DMS114 treated with DMSO at 0.1 percent for 48 hours (cell line): ENCODE measurements at regions not wholly inside any gene's neighbourhood (a gene's known extent, or its start where the extent isn't known, plus 50 kb on each side); places are given as distances from the start of the nearest gene placed in this dataset.
"Not testable (repeated sequence)": the region's sequence is repeated elsewhere in the genome, so short reads cannot be mapped to it uniquely, and the experiment has no call there.

Experiments
- DNase-seq: peaks from one replicate; lab custom pipeline; 2025; ENCODE audit not compliant: unreplicated experiment; lab: John Stamatoyannopoulos, UW

DNA sequence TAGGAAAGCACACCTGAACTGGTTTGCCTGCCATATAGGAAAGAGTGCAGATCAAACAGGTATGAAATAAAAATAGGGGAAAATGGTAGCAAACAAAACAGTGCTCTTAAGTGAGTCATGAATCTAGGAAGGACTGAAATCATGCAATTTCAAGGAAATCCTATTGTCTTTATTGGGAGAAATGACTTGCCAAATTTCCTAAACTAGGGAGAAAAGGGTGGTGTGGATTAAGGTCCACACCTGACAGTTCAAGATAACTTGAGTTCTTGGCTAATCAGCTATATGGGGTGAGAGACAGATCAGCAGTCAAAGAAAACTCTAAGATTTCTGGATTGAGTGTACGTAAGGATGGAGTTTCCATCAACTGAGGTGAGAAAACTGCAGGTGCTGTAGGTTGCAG is 101.1 kb downstream of the PRKAB2 start:
- no peak for DNase-seq

DNA sequence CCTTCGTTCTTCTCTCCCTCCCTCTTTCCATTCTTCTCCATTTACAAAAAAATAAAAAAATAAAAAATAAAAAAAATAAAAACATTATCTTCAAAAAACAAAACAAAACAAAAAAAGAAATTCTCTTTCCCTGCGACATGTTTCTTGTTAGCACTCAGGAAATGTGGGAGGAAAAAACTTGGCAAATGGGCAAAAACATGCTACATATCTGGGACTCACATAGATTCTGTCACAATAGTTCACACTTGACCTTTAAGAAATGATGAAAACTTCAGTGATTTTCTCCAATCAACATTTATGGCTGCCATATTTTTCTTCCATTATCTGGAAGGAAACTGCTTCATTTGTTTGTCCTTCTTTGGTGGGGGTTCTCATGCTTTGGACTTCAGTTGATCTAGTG is 109.3 kb downstream of the PRKAB2 start:
- DNase-seq: no peak

DNA sequence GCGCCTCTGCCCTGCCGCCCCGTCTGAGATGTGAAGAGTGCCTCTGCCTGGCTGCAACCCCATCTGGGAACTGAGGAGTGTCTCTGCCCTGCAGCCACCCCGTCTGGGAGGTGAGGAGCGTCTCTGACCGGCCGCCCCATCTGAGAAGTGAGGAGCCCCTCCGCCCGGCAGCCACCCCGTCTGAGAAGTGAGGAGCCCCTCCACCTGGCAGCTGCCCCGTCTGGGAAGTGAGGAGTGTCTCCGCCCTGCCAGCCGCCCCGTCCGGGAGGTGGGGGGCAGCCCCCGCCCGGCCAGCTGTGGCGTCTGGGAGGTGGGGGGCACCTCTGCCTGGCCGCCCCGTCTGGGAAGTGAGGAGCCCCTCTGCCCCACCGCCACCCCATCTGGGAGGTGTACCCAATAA is 110.4 kb downstream of the PRKAB2 start:
- DNase-seq: not testable (repeated sequence)

DNA sequence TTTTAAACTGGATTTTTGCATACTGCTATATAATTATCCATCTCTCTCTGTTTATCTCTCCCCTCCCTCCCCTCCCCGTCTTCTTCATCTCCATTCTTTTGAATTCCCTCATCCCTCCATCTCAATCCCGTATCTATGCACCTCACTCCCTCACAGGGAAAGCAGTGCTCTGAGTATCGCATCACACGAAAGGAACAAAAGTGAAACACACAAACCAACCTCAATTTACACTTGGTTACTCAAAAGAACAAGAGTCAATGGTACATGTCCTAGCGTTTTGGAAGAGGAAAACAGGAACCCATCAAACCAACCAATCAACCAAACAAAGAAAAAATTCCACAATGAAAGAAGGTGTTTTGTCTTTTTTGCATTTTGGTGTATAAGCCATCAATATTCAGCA is 115.1 kb downstream of the NBPF12 start:
- no peak for DNase-seq

DNA sequence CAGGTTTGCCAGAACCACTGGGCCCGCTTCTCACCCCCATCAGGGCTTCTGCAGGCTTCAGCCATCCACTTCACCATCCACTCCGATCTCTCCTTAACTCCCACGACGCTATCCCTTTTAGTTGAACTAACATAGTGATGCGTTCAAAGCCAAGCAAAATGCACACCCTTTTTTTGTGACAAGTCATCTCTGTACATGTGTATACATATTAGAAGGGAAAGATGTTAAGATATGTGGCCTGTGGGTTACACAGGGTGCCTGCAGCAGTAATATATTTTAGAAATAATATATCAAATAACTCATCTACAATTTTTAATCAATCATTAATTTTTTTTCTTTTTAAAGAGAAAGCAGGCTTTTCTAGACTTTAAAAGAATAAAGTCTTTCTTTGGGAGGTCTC is 114.6 kb downstream of the NBPF12 start:
- no peak for DNase-seq

DNA sequence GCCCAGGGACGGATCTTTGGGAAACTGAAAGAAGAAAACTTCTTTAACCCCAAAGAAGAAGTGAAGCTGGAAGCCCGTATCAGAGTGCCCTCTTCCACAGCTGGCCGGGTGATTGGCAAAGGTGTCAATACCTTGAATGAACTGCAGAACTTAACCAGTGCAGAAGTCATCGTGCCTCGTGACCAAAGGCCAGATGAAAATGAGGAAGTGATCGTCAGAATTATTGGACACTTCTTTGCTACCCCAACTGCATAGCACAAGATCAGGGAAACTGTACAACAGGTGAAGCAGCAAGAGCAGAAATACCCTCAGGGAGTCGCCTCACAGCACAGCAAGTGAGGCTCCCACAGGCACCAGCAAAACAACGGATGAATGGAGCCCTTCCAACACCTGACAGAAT is 114.0 kb downstream of the NBPF12 start:
- no peak for DNase-seq

DNA sequence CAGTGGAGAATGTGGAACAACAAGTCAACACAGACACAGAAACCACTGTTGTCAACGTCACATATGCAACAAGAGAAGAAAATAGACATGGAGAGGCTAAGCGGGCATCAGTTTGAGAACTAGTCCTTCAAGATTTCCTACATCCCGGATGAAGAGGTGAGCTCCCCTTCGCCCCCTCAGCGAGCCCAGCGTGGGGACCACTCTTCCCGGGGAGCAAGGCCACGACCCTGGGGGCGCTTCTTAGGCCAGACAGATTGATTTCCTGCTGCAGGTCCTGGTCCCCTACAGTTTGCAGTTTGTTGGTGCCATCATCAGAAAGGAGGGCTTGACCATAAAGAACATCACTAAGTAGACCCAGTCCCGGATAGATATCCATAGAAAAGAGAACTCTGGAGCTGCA is 113.0 kb downstream of the NBPF12 start:
- no peak for DNase-seq

DNA sequence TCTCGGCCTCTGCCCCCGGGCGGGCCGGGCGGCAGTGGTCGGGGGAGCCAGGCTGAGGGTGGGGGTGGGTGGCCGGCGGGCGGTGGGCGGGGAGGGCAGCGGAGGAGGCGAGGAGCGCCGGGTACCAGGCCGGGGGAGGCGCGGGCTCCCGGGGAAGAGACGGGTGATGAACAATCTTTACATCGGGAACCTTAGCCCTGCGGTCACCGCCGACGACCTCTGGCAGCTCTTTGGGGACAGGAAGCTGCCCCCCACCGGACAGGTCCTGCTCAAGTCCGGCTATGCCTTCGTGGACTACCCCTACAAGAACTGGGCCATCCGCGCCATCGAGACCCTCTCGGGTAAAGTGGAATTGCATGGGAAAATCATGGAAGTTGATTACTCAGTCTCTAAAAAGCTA is 112.5 kb downstream of the NBPF12 start:
- DNase-seq: no peak

DNA sequence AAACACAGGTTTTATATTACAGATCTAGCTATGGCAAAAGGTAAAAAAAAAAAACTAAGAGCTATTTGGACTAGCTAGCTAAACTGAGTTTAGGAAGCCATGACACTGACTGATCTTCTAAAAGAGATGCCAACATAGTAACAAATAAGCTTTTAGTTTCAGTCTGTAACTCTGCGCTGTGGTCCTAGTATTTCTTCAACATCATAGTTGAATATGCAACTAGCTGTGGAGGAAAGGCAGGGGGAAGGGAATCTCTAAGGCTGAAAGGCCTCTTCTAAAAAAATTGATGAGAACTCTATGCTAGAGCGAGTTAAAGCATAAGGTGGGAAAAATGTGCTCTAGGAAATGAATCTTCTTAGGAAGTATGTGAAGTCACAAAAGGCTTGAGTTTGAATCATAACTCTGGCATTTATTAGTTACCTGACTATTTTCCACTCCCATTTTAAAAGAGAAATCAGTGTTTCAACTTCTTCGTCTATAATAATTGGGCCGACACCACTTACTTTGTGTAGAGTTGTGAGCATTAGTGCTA is 108.8 kb downstream of the NBPF12 start:
- not testable (repeated sequence) for DNase-seq

DNA sequence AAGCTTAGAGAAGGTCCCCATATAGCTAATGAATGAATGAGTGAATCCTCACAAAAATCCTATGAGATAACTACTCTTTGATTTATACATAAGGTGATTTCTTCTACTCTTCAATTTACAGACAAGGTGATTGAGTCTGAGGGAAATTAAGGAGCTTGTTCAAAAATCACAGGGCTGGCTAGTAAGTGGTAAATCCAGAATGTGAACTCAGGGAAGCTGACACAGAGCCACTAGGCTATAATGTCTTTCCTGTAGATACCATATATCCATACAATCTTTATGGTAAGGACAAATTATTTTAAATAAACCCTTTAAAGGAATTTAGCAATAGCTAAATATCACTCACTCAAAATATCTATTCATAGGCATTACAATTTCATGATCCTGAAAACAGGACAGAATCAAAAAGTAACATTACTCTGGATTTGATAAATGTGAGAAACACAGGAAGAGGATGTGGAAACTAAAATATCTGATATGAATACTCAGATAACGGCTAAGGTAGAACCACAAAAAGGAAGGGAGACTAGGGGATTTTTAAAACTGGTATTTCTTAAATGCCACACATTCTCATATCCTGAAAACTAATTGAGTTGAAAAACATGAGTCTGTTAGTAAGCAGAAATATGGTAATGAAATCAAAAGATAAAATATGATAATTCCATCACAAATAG is 108.2 kb downstream of the NBPF12 start:
- no peak for DNase-seq
